T follicular helper cell (primary cell): ENCODE measurements at regions not wholly inside any gene's neighbourhood (a gene's known extent, or its start where the extent isn't known, plus 50 kb on each side); places are given as distances from the start of the nearest gene placed in this dataset.

Experiments used
- DNase-seq: peaks from one replicate; pipeline ENCODE4 v3.0.0-alpha.2; 2020; ENCODE audit warnings: low read depth

DNA sequence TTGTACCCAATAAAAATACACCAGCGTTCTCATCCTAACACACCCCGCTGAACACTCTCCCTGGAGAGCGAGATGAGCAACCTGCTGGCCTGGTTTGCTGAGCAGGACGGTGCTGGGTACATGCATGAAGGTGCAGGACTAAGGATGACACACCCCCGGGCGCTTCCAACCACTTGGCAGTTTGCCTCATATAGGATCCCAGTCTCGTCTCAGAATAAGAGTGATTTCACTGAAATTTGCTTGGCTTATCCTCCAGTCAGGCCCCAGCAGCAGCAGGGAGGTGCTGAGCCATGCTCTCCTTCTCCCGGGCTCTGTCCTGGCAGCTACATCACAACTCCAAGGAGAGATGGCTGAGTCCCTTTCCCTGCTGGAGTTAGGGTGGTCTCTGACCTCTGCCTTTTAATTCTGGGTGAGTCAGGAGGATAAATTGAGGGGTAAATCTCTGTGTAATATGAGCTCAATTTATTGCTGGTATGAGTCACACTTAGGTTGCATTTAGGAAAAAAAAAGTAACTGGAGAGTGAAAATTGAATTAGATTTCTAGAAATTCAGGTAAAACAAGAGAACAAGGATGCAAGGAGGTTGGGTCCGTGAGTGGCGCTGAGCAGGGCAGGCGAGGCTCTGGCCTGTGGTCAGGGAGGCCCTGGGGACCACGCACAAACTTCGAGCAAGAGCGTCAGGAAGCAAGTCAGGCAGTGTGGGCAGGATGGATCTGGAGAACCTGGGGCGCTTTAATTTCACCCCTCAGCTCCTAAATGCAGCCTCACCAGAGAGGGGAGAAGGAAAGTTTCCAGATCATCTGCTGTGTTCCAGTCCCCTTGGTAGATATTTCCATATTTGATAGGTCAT lies 974.0 kb downstream of the TBC1D22A start:
- no peak for DNase-seq

DNA sequence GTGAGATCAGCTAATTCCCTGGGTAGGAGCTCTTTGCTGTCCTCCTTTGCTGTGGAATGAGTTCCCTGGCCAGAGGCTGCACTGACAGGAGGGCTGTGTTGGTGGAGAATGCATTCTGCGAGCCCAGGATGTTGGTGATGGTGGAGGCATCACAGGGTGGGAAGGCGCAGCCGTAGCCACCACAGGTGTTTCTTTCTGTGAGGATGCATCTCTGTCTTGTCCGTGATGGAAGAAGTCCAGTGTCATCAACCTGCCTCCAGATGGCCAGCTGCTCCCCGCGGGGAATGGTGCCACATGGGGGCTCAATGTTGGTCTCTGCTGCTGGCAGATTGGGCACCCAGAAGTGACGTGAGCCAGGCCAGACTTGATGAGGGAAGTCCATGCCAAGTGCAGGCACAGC lies 972.1 kb downstream of the TBC1D22A start:
- DNase-seq: no peak

DNA sequence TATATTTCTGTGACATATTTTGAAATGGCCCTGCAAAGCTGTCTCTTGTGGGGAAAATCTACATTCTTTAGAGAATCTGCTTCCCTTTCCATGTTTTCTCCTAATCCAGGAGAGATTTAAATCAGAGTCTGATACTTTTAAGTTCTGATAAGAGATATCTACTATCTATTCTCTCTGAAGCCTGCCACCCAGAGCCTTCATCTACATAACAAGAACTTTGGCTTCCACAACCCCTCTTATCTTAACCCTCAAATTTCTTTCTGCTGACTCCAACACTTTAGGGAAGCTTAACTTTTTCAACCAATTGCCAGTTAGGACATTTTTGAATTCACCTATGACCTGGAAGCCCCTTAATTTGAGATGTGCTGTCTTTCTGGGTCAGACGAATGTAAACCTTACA lies 965.2 kb downstream of the TBC1D22A start:
- no peak for DNase-seq

DNA sequence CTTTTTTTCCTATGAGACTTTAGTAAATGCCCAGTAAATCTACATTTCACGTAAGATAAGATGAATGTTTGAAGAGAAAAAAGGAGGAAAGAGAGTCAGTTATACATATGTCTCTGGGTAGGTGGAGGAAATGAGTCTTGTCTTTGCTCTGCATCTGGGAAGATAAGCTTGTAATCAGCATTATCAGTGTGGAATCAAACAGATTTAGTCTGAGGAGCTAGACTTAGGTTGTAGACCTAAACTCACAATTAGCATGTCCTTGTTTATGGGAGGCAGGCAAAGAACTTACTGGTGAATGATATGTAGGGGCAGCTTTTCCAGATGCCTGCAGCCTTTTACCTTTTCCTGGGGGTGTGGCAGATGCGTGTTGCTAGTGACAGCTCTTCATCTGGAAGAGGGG lies 962.3 kb downstream of the TBC1D22A start:
- DNase-seq: no peak

DNA sequence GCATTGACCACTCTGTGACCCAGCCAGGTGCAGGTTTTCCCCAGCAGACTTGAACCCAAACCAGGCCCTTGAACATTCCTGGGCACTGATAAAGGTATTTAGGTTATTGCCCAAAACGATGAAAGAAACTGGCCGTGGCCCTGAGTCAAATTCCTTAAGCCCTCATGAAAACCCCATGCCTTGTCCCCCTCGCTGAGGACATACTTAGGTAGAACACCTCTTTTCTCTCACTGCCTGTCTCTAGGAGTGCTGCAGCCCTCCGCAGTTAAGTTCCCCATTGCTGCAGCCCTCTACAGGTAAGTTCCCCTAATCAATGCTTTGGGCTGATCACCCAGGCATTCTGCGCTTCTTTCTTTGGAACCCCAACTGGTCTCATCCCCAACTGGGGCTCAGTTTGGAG lies 961.6 kb downstream of the TBC1D22A start:
- DNase-seq: no peak

DNA sequence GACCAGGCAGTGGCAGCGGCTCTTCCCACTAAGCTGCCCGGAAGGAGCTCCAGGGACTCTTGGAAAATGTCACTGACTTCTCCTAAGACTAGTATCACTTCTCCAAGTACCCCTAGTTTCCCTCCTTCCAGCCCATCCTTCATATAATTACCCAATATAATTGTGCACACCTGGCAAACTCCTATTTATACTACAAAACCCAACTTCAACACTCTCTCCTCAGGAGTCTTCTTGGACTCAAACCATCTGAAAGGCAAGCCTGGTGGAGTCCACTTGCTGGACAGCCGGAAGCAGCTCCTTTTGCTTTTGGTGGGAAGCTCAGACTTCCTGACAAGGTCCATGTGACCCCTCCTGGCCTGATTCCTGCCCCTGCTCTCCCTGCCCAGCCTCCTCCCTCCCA lies 955.9 kb downstream of the TBC1D22A start:
- DNase-seq: no peak

DNA sequence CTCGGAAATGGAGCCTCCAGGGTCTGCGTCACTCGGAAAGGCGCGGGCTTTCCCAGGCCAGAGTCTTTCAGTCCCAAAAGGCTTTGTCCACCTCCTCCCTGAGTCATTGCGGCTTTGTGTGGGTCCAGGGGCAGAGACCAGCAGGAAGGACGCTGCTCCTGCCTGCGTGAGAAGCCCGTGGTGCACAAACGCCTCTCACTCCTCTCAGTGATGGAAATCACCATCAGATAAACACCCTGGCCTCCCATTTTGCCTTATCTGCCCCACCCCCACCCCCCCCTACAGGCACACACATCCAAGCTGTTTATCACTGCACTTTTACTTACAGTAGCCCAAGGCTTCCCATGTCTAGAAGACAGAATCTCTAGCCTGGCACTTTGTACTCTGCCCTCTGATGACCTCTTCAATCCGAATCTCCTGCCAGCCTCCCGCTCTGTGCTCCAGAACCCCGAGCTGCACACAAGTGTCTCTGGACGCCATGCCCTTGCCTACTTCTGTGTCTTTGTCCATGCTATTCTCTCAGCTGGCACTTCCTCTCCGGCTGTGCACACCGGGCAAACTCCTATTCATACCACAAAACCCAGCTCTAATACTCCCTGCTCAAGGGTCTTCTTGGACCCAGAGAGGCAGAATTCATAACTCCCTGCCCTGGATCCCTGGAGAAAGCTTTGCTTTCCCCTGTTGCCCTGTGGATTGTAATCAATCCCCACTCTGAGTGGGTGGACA lies 954.6 kb downstream of the TBC1D22A start:
- DNase-seq: no peak

DNA sequence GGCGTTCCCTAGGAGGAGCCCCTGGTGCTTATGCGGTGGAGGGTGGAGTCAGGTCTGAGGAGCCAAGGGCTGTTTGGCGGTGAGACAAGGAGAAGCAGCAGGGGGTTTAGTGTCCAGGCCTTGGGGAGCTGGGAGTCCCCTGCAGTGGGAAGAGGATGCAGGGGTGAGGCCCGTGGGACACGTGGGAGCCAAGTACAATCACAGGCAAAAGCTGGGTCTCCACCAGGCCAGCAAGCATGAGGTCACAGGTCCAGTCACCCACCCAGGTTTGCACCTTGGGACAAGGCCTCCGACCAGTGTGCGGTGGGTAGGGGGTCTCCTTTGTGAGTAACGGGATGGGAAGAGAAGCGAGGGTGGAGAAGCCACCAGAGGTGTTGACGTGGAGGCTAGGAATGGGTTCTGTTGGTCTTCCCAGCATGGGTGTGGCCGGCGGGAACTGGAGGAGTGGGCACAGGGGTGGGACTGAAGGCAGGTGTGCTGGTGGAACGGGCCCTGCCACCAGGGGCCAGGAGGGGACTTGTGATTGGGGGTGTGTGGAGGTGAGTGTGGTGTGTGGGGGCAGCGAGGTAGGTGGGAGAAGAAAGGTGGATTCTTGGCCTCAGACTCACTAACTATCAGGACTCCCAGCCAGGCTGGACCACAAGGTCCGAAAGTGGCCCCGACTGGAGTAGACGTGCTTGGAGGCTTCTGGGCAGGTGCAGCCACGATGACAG lies 953.6 kb downstream of the TBC1D22A start:
- no peak for DNase-seq

DNA sequence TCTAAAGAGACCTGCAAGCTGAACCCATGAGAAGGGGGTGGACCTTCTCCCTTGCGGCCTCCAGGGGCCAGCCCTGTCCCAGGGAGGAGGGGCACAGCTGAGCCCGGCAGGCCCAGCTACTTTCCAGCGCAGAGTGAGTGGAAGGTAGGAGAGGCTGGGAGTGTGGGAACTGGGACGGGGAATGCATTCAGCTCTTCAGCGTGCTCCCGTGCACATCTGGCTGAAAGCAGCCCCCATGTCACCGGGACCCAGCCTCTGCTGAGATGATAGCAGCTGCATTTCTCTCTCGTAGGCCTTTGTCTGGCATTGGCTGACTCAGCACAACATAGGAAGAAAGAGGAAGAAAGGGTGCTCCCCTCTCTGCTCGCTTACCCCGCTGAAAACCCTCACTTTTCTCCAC lies 951.5 kb downstream of the TBC1D22A start:
- no peak for DNase-seq

DNA sequence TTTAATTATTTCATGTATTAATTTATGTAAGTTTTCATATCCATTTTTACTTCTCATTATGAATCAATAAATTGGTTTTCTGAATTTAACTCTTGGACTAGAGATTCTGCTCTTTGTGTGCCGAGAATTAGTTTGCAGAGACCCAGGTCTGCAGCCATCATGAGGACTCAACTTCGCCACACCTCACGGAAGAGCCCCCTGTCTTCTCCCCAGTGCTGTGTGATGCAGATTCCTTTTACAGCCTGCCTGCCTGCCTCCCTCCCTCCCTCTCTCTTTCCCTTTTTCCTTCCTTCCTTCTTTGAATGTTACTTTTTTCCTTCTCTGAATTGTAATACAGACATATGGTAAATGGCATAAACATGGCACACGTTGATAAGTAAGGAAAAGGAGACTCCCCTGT lies 947.7 kb downstream of the TBC1D22A start:
- DNase-seq: no peak

DNA sequence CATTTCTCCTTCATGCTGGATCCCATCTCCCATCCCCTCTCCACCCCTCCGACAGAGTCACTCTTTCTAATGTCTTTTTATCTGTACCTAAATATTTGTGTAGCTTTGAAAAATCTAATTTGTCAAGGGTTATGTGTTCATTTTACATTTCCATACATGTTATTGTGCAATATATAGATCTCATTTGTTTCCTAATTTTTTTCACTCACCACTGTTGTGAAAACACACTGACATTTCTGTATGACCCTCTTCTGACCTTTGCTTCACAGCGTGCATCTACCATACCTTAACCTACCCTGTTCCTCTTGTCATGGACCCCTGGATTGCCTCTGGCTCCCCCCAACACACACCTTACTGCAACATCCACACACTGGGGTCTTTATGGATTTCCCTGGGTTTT lies 942.9 kb downstream of the TBC1D22A start:
- DNase-seq: no peak

DNA sequence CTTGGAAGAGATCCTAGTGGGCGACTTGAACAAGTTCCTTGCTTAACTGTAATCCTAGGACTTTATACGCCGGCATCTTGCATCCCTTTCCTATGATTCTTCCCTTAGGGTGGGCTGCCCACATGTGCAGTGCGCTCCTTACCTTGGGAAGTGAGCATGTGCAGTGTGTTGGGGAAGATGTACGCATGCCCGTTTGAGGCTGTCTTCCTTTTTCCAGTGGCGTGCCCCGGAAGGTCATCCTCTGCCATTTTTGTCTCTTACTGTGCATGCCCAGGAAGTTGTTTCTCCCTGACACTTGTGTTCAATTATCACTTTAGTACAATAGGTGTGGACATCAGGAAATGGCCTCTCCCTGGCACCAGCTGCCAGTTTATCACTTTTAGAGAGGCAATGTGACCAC lies 936.5 kb downstream of the TBC1D22A start:
- DNase-seq: no peak

DNA sequence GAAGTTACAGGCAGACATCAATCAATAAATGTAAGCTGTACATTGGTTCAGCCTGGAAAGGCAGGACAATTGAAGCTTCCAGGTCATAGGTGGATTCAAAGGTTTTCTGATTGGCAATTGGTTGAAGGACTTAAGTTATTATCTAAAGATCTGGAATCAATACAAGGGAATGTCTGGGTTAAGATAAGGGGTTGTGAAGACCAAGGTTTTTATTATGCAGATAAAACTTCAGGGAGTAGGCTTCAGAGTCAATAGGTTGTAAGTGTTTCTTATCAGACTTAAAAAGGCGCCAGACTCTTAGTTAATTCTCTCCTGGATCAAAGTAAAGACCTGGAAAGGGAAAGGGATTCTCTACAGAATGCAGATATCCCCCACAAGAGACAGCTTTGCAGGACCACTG lies 935.4 kb downstream of the TBC1D22A start:
- DNase-seq: no peak

DNA sequence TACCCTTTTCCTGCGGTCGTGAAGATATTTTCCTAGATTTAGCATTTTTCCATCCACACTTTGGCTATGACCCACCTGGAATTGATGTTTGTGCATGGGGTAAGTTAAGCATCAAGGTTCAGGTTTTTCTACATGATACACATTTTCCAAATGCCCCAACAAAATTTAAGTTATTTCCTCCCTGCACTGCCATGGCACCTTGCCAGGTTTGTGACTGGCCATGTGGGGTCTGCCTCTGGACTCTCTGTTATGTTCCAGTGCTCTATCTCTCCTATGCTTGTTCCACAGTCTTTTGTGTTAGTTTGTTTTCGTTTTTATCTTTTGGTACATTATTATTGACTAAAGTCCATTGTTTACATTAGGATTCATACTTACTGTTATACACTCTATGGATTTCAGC lies 934.3 kb downstream of the TBC1D22A start:
- no peak for DNase-seq

DNA sequence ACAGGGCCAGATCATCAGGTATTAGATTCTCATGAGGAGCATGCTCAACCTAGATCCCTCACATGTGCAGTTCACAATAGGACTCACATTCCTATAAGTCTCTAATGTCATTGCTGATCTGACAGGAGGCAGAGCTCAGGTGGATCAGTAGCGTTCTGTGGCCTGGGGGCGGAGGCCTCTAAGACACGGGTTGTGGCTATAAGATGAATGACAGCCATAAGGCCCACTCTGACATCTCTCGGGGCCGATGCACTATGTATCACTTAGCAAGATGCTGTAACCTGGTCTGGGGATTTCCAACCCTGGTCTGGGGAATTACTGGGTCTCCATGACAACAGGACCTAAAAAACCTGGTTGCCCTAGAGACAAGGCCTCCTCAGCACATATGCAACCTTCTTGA lies 932.7 kb downstream of the TBC1D22A start:
- DNase-seq: no peak

DNA sequence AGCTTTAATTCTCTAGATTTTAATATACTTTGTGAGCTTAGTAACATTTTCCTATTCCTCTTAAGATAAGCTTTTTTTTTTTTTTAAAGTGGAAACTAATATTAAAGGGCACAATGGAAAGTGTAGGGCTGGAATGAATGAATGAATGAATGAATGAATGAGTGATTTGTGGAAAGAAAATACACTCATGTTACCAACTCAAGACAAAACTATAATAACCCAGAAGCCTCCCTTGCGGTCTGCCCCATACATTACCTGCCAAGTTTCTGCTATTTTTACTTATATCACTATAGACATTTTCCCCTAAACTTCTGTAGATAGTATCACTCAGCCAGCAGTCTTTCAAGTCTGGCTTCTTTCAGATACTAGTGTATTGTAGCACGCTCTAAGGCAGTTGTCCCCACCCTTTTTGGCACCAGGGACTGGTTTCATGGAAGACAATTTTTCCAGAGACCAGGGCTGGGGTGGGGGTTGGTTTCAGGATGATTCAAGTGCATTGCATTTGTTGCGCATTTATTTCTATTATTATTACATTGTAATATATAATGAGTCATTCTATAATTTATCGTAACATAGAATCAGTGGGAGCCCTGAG lies 932.2 kb downstream of the TBC1D22A start:
- no peak for DNase-seq

DNA sequence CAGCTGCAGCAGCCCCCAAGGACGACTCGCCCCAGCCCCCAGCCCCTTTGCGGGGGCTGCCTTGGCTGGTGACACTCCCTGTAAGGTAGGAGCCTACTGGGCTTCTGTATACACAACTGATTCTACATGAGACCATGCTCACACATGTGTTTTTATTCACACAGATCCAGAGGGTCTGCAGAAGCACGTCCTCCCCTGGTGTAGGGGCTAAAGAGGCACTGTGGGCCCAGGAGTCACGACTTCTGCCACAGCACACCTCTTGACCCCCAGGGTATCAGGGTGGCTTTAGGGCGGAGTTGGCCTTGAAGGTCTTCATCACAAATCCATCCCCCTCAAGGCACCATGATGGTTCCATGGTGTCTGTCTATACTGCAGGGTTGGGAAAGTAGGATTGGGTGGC lies 931.2 kb downstream of the TBC1D22A start:
- DNase-seq: no peak

DNA sequence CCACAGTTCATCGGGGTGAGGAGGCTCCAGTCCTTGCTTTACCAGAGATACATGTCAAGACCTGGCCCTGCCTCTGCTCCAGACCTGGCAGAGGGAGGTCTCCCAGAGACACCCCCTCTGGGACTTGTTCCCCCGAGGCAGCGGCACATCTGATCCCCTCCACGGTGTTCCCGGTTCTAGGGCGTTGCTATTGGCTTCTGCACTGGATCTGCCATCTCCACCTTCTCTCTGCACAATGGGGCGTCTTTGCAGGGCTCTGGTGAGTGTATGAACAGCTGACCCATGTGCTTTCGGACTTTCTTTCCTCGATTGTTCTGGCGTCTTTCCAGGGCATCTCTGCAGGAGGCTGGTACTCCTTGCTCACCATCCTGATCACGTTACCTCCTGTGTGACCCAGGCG lies 930.4 kb downstream of the TBC1D22A start:
- DNase-seq: no peak

DNA sequence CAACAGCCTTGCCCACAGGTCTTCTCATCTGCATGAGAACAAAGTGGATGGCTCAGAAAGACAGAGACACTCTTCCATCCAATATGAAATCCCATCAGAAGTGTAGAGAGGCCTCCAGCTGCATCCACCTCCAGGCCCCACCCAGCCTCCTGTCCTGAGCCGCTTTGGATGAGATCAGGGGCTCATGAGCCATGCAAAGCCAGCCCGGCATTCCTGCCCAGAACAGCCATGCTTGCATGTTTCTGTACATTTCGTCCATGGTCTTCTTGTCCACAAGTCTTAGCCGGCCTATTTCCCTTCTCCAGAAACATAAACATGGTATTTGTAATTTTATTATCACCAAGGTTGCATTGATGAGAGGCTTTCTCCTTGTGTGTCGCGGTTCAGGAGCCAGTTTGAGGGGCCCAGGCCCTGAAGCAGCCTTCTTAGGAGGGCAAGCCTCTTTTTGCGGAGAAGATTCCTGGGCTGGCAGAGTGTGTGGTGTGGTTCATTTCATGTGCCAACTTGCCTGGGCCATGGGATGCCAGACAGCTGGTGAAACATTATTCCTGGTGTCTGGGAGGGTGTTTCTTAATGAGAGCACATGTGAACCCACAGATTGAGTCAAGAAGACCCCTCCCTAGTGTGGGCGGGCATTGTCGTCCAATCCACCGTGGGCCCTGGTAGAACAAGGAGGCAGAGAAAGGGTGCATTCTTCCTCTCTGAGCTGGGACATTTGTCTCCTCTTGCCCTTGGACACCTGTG lies 928.9 kb downstream of the TBC1D22A start:
- no peak for DNase-seq

DNA sequence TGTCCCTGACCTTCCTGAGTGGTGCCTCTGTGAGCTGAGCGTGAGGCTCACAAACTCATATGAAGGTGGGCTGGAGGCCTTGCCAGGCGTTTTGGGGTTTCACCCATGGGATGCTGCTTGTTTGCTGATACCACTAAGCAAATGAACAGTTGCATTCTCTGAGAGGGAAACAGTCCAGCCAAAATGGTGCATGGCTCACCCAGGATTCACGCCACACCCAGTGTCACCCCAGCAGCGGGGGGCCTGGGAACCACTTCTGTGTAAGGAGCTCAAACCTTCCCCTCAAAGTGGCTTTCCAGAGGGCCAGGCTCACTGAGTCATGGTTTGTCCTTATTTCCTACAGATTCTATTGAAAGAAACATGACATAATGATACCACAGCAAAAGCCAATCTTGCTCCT lies 928.1 kb downstream of the TBC1D22A start:
- no peak for DNase-seq

DNA sequence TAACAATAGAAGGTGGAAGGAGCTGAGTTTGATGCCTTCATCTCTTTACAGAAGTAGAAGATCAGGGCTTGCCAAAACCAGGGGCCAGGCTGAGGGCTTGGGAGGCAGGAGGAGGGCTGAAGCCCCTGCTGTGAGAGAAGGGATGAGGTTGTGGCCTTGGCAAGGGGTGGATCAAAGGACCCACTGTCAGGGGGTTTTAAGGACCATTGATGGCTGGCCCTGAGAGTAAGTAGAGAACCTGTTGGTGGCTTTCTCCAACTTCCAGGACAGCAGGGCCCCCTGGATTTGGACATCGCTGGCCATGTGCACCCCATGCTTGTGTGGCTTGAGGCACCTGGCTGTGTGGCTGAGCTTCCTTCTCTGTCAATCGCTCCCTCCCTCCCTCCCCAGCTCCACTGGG lies 927.7 kb downstream of the TBC1D22A start:
- DNase-seq: no peak

DNA sequence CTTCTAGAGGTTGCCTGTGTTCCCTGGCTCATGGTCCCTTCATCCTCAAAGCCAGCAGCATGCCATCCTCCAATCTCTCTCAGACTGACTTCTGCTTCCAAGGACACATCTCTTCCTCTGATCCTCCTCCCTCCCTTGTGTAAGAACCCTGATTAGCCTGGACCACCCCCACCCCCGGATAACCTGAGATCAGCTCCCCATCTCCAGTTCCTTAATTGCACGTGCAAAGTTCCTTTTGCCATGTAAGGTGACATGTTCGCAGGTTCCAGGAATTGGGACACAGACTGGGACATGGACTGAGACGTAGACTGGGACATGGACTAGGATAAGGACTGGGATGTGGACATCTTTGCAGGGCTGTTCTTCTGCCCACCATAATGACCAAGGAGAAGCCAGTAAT lies 925.3 kb downstream of the TBC1D22A start:
- no peak for DNase-seq
